Stomach smooth muscle (tissue), 2 donors: ENCODE measurements at regions not wholly inside any gene's neighbourhood (a gene's known extent, or its start where the extent isn't known, plus 50 kb on each side); places are given as distances from the start of the nearest gene placed in this dataset.

Experiments used
- H3K27ac ChIP-seq: one replicate; pipeline ENCODE4 v1.7.0; 2013; ENCODE audit warnings: mild to moderate bottlenecking, low read length, inconsistent platforms
- H3K27me3 ChIP-seq, 2 donors: one replicate each; pipeline ENCODE4 v1.7.0; 2013; ENCODE audit warnings: low read length in 2 of 2; ENCODE audit not compliant: insufficient read depth in 2 of 2, control insufficient read depth in 1 of 2
- H3K36me3 ChIP-seq, 2 donors: one replicate each; pipeline ENCODE4 v1.7.0; 2013; ENCODE audit warnings: low read length in 2 of 2; ENCODE audit not compliant: control insufficient read depth in 2 of 2, insufficient read depth in 2 of 2
- H3K4me1 ChIP-seq: one replicate; pipeline ENCODE4 v1.7.0; 2013; ENCODE audit warnings: low read length; ENCODE audit not compliant: control insufficient read depth, insufficient read depth
- H3K4me3 ChIP-seq, 2 donors: one replicate each; pipeline ENCODE4 v1.7.0; 2013; ENCODE audit warnings: low read length in 2 of 2
- H3K9ac ChIP-seq, 2 donors: one replicate each; pipeline ENCODE4 v1.7.0; 2013; ENCODE audit warnings: low read length in 2 of 2, mild to moderate bottlenecking in 1 of 2
- H3K9me3 ChIP-seq, 2 donors: one replicate each; pipeline ENCODE4 v1.7.0; 2013; ENCODE audit warnings: low read length in 2 of 2; ENCODE audit not compliant: control insufficient read depth in 2 of 2
- donor health status: healthy.
- donor health status: Pancreatic carcinoma.

DNA sequence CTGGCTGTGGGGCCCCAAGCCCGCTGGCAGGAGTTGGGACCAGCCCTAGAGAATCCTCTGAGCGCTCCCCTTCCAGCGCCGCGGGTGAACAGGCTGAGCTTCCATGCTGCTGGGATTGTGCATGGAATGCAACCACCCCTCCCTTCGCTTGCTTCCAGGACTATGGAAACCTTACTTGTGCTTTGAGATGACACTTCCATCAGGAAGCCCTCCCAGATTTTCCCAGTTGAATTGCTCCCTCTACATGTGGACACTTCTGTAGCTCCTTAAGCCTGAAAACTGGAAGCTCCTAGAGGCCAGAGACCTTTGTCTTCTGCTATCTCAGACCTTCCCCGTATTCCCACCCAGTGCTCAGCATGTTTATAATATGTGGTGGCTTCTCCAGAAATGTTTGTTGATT is 213.2 kb upstream of the RPL38 start:
- no peak overlapping the region for H3K4me3 ChIP-seq
- peaks cover 8% of the 10 kb centered on the region in 2 donors for H3K27me3 ChIP-seq
- no peaks in the 10 kb centered on the region for H3K9me3 ChIP-seq
- no peak overlapping the region for H3K9ac ChIP-seq
- no peaks in the 10 kb centered on the region for H3K36me3 ChIP-seq
- no peaks in the 10 kb centered on the region for H3K4me1 ChIP-seq
- no peak overlapping the region for H3K27ac ChIP-seq

GRCh38 chr17:73991260-73991659 is 212.2 kb upstream of the RPL38 start:
- H3K9ac ChIP-seq = no peak overlapping the region
- H3K4me3 ChIP-seq = no peak overlapping the region
- H3K27me3 ChIP-seq = peaks cover 8 to 10% of the 10 kb centered on the region in 2 donors
- no peaks in the 10 kb centered on the region for H3K4me1 ChIP-seq
- no peaks in the 10 kb centered on the region for H3K9me3 ChIP-seq
- H3K27ac ChIP-seq = no peak overlapping the region
- H3K36me3 ChIP-seq = no peaks in the 10 kb centered on the region

- no peaks in the 10 kb centered on the region for H3K4me1 ChIP-seq
- H3K36me3 ChIP-seq = no peaks in the 10 kb centered on the region
- H3K27ac ChIP-seq = no peak overlapping the region
- H3K9me3 ChIP-seq = no peaks in the 10 kb centered on the region
- H3K9ac ChIP-seq = no peak overlapping the region
- peaks cover 9 to 10% of the 10 kb centered on the region in 2 donors for H3K27me3 ChIP-seq
- H3K4me3 ChIP-seq = no peak overlapping the region
Measured at GRCh38 chr17:73994946-73995345, 208.5 kb upstream of the RPL38 start.

- H3K9ac ChIP-seq = no peak overlapping the region
Measured at GRCh38 chr17:73997059-73997458, 206.4 kb upstream of the RPL38 start.

DNA sequence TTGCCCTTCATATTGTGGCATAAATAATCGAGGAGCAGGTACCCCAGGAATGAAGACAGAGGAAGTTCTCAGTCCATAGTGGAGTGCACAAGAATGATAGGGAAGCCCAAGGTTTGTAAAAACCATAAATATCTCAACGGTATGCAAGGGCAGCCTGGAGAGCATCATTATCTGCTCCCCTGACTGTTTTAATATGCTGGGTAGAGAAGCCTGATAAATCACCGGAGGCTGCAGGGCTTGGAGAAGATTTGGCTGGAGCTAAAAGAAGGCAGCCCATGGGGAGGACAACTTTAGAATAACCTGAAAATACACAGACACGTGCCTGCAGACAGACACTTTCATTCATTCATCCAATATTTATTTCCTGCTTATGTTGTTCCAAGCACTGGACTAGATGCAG is 205.2 kb upstream of the RPL38 start:
- H3K36me3 ChIP-seq = no peaks in the 10 kb centered on the region
- H3K27ac ChIP-seq = no peak overlapping the region
- no peak overlapping the region for H3K4me3 ChIP-seq
- H3K9me3 ChIP-seq = no peaks in the 10 kb centered on the region
- H3K4me1 ChIP-seq = no peaks in the 10 kb centered on the region
- H3K27me3 ChIP-seq = peaks cover 9 to 12% of the 10 kb centered on the region in 2 donors
- H3K9ac ChIP-seq = no peak overlapping the region

More at GRCh38 chr17:73997059-73997458, 206.4 kb upstream of the RPL38 start:
- Histone ChIP-seq H3K36me3 (no peaks in the 10 kb centered on the region), H3K4me1 (no peaks in the 10 kb centered on the region), H3K9me3 (no peaks in the 10 kb centered on the region), H3K27me3 (peaks cover 9% of the 10 kb centered on the region in 2 donors), H3K27ac (no peak overlapping the region), H3K4me3 (no peak overlapping the region)

DNA sequence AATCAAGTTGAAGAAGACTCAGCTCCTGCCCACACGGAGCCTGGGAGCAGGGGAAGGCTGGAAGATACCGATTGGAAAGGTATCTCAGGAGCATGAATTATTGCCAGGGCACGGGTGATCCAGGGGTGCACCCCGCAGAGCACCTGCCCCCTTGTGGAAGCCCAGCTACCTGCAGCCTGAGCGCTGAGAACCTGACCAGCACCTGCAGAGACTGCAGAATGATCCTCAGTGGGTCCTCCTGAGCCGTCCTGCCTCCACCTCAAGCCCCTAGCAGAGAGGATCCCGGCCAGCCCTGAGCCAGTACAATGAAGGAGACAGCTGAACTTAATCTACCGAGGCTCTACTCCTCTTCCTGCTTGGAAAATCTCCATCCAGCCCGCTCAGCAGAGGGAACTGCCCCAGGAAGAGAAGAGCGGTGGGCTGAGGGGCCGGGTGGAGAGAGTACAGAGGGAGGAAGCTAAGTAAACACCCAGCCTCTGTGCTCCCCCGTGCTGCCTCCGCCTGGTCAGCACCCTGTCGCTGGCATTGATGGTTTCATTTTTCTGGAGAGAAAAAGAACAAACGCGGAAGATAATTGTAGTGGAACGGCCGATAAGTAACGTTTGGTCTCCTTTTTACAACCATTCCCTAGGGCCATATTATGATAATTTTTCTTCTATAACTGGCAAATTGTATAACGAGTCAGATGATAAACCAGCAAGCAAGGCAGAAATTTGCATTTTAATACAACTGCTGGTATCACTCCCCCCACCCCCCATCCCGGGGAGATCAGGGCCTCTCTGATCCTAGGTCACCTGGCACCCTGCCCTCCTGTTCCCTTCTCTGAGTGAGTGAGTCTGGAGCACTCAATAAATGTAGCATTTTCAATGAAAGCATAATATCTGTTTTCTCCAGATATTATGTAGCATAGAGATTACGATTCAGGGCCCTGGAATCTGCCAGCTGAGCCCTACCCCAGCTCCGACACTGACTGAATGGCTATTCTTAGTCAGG is 204.5 kb upstream of the RPL38 start:
- Histone ChIP-seq H3K4me1 (no peaks in the 10 kb centered on the region), H3K27ac (no peak overlapping the region), H3K4me3 (peak overlapping the region in 1 of 2 donors; percentile 44), H3K9me3 (no peaks in the 10 kb centered on the region), H3K27me3 (peaks cover 5 to 12% of the 10 kb centered on the region in 2 donors), H3K9ac (no peak overlapping the region), H3K36me3 (no peaks in the 10 kb centered on the region)

- no peak overlapping the region for H3K4me3 ChIP-seq
- H3K4me1 ChIP-seq = no peaks in the 10 kb centered on the region
- H3K9me3 ChIP-seq = no peaks in the 10 kb centered on the region
- peaks cover 8 to 18% of the 10 kb centered on the region in 2 donors for H3K27me3 ChIP-seq
- no peak overlapping the region for H3K9ac ChIP-seq
- no peak overlapping the region for H3K27ac ChIP-seq
- H3K36me3 ChIP-seq = no peaks in the 10 kb centered on the region
Measured at GRCh38 chr17:74001145-74001544, 202.3 kb upstream of the RPL38 start.

- Histone ChIP-seq H3K27me3 (peaks cover 8 to 20% of the 10 kb centered on the region in 2 donors), H3K27ac (no peak overlapping the region), H3K4me3 (no peak overlapping the region), H3K36me3 (no peaks in the 10 kb centered on the region), H3K4me1 (no peaks in the 10 kb centered on the region), H3K9ac (no peak overlapping the region), H3K9me3 (no peaks in the 10 kb centered on the region)
Measured at GRCh38 chr17:74002241-74002640, 201.2 kb upstream of the RPL38 start.

DNA sequence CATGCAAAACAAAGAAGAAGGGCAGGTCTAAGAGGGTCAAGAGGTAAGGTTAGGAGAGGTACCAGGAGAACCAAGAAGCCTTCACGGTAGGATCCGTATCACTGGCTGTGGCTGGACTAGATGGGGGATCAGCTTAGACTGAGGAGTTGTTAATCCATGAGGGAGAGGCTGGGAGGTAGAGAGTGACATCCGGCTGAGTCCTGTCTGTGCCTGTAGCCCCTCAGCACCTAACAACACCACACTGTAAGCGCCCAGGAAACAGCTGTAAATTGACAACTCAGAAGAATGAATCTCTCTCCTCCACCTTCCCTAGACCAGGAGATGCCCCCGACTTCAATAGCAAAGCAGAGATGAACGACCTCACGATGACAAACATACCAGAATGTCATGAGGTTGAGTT is 199.4 kb upstream of the RPL38 start:
- Histone ChIP-seq H3K9ac (no peak overlapping the region), H3K9me3 (no peaks in the 10 kb centered on the region), H3K36me3 (no peaks in the 10 kb centered on the region), H3K4me1 (no peaks in the 10 kb centered on the region), H3K27ac (no peak overlapping the region), H3K27me3 (peaks cover 12 to 23% of the 10 kb centered on the region in 2 donors), H3K4me3 (no peak overlapping the region)

DNA sequence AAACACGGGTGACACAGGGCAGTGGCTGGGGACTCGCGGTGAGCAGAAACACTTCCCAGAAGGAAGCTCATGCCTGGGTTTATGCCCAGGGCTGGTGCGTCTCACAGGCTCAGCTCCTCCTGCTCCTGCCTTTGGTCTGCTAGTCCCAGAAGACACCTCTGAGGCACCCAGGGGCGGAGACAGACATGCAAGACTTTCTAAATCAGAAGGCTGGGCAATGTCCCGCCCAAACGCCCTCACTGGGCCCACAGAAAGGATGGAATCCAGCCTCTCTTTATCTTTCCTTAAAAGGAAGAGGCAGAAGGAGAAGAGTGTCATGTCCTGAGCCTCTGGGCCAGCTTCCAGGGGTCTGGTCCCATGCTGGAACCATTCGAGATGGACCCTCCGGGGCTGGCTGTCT is 197.7 kb upstream of the RPL38 start:
- Histone ChIP-seq H3K9me3 (no peaks in the 10 kb centered on the region), H3K9ac (no peak overlapping the region), H3K4me3 (no peak overlapping the region), H3K27ac (no peak overlapping the region), H3K4me1 (no peaks in the 10 kb centered on the region), H3K27me3 (peaks cover 15 to 21% of the 10 kb centered on the region in 2 donors), H3K36me3 (no peaks in the 10 kb centered on the region)

DNA sequence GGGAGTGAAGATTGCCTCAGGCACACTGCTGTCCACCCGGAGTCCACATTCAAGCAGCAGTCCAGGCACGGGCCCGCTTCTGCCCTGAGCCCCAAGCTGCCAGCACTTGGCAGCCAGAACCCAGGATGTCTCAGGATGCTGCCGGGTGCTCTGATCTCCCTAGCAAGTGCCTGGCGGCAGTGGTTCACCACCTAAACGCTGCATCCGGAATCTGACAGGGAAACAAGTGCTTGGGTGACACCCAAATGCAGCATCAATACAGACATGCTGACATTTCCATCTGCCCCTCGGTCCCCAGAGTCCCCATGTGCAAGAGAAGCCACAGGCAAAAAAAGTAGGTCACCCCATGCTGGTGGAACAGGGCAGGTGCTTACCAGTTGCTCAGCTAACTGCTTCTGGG is 197.1 kb upstream of the RPL38 start:
- Histone ChIP-seq H3K27me3 (peaks cover 15 to 26% of the 10 kb centered on the region in 2 donors), H3K27ac (no peak overlapping the region), H3K9me3 (no peaks in the 10 kb centered on the region), H3K36me3 (no peaks in the 10 kb centered on the region), H3K9ac (no peak overlapping the region), H3K4me1 (no peaks in the 10 kb centered on the region), H3K4me3 (no peak overlapping the region)
